ENCODE measurements at regions not wholly inside any gene's neighbourhood (a gene's known extent, or its start where the extent isn't known, plus 50 kb on each side); places are given as distances from the start of the nearest gene placed in this dataset.
"Not testable (repeated sequence)": the region's sequence is repeated elsewhere in the genome, so short reads cannot be mapped to it uniquely, and the experiment has no call there.

DNA sequence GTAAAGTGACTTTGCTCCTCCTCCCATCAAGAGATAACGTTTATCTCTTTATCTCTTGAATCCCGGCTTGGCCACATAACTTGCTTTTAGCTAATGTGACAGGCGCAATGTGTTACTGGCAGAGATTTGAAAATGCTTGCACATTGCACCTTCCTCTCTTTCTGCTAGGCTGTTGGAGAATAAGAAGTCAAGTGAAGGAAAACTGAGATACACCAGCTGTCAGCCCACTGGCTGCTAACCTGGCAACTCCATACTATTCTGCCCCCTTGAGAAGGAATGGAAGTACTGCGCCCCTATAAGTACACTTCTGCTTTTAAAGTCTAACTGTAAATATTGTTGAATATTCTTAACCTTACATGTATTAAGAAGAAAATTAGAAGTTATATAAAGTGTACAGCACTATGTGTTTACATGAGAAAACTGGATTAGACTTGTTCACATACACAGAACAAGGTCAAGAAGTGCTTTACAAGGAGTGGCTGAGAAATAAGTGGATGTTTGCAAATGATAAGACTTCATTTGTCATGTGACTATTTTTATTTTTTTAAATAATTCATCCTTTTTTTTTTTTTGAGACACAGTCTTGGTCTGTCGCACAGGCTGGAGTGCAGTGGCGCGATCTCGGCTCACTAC, 424.5 kb upstream of the CTSO start:
- intact Hi-C loops (cut with DNase I): no loop called here
- DNase-seq (ENCODE audit: low spot score): no peak

DNA sequence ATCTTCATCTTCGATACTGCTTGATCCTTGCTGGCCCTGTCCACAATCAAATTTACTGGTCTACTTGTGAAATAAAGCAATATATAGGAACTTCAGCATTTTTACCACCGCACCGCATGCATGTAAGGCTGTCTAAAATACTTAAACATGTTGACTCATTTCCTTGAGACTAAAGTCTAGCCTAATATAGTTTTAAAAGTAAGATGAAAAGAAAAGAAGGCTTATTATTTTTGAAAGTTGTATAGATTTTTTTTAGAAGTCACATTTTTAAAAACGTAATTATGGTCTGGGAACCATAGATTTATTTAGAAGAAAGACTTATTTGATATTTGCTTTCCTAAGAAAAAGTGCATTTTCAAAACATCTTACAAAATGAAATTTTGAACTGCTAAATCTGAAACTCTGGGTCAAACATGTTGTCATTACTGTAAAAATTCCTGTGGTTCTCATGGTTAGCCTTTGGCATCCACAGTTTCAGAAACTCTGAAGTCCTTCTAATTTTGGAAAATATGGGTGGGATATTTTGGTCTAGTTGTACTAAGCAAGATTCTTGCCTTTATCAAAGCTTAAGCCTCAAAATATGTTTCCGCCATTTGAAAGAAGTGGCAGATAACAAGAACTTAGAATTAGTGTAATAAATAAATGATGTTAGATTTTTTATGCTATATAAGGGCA, 423.5 kb upstream of the CTSO start:
- intact Hi-C loops (cut with DNase I): no loop called here

DNA sequence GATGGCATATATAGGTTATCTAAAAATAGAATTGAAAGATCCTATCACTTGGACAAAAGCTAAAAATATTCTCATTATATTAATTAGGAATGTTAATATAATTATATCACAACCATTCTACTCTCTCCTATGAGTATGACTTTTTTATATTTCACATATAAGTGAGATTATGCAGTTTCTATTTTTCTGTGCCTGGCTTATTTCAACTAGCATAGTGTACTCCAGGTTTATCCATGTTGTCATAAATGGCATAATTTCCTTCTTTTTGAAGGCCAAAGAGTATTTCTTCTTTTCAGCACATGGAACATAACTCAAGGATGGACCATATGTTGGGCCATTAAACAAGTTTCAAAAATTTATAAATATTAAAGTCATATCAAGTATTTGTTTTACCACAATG, 421.2 kb upstream of the CTSO start:
- intact Hi-C loops (cut with DNase I): no loop called here
- no peak for DNase-seq (ENCODE audit: low spot score)

More for the DNA sequence above, 423.5 kb upstream of the CTSO start:
- DNase-seq (ENCODE audit: low spot score): no peak

DNA sequence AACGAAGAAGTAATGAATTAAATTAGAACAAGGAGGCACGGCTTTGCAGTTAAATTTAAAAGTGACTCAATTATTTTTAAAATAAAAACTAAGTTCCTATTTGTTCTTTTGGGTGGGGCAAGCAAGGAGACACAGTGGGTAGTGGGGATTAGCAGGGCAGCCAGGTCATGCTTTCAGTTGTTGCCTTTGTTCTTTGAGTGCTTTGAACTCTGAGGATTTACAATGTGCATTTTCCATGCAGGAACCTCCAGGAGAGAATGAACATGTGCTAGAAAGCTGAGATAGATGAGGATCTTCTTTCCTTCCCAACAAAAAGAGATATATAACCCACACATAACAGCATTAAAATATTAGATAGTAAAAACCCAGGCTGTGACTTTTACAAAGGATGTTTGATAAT, 420.4 kb upstream of the CTSO start:
- DNase-seq (ENCODE audit: low spot score): no peak
- intact Hi-C loops (cut with DNase I): no loop called here

DNA sequence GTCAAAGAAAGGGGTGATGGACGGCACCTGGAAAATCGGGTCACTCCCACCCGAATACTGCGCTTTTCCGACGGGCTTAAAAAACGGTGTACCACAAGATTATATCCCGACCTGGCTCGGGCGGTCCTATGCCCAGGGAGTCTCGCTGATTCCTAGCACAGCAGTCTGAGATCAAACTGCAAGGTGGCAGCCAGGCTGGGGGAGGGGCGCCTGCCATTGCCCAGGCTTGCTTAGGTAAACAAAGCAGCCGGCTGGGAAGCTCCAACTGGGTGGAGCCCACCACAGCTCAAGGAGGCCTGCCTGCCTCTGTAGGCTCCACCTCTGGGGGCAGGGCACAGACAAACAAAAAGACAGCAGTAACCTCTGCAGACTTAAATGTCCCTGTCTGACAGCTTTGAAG, 413.8 kb upstream of the CTSO start:
- intact Hi-C loops (cut with DNase I): loop anchor here in 1 of 2 donors (2.0 kb wide), 1 partner anchor 49 kb away; no protein-coding TSS in a partner anchor
- DNase-seq (ENCODE audit: low spot score): not testable (repeated sequence)

DNA sequence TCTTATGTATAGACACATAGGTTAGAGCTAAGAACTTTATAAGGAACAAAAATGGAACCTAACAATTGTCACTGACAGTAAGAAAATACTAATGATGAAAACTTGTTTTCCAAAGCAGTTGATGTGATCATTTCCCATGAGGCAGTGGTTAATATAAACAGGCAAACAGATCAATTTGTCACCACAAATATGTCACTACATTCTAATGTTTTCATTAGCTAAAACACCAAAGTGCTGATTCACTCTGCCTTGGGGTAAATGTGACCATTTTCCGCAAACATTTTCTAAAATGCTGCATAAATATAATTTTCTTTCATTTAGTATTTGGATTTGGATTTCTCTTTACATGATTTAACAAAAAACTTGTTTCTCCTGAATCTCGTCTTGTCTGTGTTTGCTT, 408.9 kb upstream of the CTSO start:
- no peak for DNase-seq (ENCODE audit: low spot score)
- intact Hi-C loops (cut with DNase I): no loop called here

DNA sequence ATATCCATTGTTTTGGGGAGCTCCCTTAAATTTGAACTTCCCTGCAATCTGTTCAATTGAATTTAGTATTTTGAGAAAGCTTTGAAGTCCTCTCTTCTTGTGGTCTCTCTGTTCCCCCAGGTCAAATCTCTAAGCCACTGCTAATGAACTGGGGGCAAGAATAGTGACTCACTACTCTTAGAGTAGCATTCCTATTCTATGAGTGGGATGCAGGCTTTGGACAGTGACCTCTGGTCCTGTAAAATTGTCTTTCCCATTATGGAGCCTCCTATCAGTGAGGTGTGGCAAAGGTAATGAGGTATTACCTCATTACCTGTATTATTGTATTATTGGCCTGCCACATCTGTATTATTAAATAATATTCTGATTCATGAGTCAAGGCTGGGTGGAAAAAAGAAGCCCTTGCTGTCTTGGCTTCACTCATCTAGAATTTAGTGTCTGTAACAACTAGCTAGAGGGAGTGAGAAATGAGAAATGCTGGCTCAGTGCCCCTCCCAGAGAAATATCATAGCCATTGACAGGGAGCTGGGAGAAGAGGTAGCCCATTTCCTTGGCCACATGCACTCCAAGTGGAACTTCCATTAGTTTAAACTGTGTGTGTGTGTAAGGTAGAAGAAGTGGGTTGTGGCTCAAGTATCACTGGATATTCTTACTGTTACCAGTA, 393.9 kb upstream of the CTSO start:
- no peak for DNase-seq (ENCODE audit: low spot score)
- intact Hi-C loops (cut with DNase I): no loop called here

DNA sequence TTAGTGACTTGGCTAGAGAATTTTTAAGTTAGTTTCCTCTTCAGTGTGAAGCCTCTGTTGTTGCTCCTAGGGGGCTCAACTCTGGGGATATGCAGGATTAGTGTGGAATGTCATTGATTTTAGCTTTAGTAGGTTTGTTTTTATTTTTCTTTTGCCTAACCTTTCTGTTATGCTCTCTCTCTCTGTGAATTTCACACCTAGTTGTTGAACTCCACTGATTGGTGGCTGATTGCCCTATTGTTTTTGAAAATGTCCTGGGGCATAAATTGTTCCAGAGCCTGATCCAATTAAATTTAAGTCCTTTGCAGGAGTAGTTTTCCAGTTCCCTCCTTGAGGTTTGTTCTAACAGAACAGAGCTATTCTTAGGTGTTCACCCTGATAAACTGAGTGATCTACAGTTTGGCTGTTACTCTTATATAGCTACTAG, 393.3 kb upstream of the CTSO start:
- DNase-seq (ENCODE audit: low spot score): no peak
- intact Hi-C loops (cut with DNase I): no loop called here

DNA sequence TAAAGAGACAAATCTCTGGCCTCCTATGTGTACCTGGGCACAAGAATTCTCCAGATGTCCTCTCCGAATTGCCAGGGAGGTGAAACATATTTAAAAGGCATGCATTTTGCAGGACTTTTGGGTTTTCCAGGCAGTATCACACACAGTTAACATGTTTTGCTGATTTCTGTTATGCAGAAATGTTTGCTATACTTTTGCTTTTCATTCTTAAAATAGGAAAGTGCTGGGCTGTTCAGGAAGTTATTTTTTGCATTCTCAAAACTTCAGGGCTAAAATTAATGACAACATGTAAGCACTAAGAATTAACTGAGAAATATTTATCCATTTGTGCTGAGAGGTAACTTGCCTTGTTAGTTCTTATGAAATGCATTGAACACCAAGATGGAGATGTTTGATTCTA, 390.7 kb upstream of the CTSO start:
- DNase-seq (ENCODE audit: low spot score): no peak
- intact Hi-C loops (cut with DNase I): no loop called here

DNA sequence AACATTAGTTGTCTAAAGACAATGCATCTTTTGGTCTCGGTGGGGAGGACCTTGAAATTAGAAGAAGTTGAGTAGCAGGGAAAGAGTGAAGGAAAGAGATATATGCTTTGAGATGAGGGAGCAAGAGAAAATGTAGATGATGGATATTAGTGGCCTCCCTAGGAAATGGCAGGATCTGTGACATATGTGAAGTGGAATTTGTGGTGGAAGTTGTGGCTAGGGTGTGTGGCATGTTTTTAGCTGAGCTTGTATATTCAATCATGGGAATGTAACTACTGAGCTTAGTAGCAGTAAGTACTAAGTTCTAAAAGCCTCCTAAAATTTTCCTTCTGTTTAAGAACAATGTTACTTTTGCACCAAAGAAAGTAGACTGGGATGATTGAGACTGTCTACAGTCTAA, 382.8 kb upstream of the CTSO start:
- intact Hi-C loops (cut with DNase I): no loop called here

DNA sequence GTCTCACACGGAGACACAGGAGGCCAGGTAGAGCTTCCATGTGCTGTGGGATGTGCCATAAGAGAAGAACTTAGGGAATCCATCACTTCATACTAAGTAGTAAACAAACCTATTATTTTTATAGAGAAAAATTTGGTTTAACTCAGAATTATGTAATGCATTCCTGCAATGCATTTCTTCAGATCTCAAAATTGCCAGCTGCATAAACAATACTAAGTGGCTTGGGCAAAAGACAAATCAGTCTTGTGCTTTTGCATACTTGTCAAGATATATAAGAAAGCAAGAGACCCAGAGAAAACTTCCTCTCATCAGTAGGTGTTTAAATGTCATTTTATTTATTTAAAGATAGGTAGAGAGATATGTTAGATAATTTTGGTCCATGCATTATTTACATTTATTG, 382.1 kb upstream of the CTSO start:
- DNase-seq (ENCODE audit: low spot score): no peak
- intact Hi-C loops (cut with DNase I): no loop called here

More for the DNA sequence above, 382.8 kb upstream of the CTSO start:
- DNase-seq (ENCODE audit: low spot score): no peak

DNA sequence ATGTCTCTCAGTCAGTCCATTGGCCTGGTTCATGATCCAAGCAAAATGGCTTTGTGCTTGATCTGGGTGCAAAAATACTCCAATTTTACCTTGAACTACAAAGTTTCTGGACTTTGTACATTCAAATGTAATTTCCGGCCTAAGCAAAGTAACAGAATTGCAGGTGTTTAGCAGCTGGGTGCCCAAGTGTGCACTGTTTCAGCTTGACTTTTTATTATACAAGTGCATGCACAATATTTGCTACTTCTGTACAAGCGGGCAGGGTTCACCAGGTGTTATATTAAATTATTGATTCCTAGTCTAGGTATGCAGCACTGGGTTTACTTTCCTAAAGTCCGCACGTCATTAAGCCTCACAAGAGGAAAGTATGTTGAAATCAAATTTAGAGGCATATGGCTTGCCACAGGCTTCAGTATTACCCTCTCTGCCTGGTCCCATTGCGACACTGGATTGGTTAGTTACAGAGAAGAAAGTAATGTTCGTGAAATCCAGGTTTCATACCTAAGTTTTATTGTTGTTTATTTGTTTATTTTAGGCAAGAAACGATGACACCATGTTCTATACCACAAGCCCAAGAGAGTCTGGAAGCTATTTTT, 376.9 kb upstream of the CTSO start:
- no peak for DNase-seq (ENCODE audit: low spot score)
- intact Hi-C loops (cut with DNase I): no loop called here

DNA sequence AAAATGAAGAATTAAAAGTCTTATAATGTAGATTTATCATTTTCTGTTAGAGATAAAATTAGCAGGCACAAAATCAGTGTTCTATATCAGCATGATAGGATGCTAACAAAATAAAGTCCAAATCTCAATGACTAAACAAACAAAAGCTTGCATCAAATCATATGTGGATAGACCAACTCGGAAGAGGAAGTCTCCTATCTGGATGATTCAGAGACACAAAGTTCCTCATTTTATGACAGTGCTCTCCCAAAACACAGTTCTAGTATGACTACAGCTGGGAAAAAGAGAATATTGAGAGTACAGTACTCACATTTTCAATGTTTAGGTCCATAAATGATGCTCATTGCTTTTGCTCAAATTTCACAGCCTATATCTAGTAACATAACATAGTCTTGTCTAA, 376.1 kb upstream of the CTSO start:
- DNase-seq (ENCODE audit: low spot score): no peak
- intact Hi-C loops (cut with DNase I): no loop called here

DNA sequence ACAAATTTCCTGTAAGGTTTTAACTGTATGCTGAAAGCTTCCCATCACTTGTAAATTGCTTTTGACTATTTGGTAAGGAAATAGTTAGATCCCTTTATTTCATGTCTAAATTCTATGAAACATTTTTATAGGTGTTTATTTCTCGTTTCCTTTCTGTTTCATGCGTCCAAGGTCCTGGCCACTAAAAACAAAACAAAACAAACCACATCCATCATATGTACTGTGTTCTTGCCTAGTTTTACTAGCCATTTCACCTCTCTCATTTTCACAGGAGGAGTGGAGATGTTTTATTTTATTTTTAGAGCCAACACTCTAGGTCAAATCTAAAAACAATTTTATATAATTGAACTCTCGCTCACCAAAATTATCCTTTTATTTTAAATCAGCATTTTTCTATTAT, 375.2 kb upstream of the CTSO start:
- DNase-seq (ENCODE audit: low spot score): no peak
- intact Hi-C loops (cut with DNase I): no loop called here

DNA sequence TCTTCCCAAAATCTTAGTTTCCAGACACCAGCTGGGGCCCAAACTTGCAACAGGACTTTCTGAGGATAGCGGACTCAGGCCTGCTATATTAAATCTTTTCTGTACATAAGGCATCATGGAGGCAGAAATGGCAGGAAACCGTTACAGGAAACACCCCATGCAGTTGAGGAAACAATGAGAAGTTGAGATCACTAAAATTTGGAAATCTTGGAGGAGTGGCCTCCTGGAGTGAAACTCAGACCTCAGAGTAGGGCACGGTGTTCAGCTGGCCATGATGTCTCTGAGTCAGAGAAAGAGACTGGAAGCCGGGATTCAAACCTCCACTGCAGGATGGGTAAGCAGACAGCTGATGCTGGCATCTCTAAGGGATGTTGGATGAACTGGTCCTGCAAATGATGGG, 372.6 kb upstream of the CTSO start:
- no peak for DNase-seq (ENCODE audit: low spot score)
- intact Hi-C loops (cut with DNase I): no loop called here

DNA sequence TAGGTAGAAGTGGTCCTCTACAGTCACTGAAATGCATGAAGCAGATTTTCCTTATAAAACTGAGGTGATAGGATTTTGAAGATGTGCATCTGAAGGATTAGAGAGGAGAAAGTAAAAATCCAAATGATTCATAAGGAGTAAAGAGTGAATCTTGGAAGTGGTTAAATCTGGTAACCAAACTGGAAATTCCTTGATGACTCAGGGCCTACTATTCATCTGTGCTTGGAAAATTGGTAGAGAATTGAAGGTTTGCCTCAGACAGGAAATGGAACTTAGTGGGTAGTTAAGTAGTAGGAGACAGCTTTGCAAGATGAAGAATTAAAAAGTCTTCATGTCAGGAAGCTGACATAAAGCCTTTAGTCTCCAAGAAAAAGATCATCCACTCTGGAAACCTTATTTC, 368.9 kb upstream of the CTSO start:
- no peak for DNase-seq (ENCODE audit: low spot score)
- intact Hi-C loops (cut with DNase I): no loop called here

DNA sequence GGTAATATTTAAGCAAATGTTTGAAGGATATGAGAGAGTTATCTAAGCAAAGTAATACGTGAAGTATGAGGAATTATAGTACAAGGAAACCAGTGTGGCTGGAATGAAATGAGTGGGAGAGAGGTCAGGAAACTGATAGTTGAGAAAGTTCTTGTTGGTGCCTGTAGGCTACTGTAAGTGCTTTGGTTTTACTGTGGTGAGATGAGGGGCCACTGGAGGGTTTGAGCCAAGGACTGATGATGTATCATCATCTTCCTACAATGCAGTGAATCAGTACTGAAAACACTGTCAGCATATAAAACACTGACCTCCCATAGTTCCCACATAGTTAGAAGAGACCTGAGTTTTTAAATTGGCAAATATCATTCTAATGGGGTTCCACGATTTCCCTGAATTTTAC, 367.5 kb upstream of the CTSO start:
- no peak for DNase-seq (ENCODE audit: low spot score)
- intact Hi-C loops (cut with DNase I): no loop called here

DNA sequence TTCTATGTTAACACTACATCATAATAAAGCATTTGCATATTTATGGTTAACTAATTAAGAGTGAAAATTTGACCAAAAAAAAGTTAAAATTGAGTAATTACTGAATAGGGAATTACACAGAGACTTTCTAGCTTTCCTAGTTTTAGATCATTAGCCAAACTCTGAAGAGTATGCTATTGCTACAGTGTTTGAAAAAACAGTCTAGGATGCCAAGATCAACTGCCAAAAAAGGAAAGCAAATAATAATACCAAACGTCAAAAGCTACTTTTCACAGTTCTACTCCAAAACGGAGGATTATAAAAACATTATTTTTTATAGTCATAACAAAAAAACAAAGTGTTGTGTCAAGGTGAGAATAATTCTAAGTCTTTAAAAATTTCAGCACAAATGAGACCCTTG, 359.8 kb upstream of the CTSO start:
- DNase-seq (ENCODE audit: low spot score): no peak
- intact Hi-C loops (cut with DNase I): no loop called here

DNA sequence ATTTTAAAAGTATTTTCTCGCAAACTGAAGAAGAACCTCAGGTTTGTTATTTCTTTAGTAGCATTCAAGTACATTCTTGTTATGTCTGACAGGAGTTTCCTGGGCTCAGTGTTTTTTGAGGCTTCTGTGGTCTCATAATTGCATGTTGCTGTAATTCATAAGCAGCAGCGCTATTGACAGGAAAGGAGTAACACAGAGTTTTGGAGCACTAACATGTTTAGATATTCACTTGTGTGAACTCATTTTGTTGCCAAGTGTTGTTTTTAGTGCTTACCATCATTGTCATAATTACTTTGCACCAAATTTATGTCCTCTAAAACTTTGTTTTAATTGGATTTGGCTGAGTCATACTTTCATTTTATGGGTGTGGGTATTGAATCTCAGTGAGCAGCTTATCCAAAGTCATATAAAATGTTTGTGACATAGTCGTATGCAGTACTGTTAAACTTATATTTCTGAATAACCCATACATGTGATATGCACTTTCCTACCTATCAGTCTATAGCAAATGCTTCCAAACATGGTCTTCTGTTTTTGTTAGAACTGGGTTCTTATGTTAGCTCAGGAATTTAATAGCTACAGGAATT, 358.7 kb upstream of the CTSO start:
- DNase-seq (ENCODE audit: low spot score): no peak
- intact Hi-C loops (cut with DNase I): no loop called here

DNA sequence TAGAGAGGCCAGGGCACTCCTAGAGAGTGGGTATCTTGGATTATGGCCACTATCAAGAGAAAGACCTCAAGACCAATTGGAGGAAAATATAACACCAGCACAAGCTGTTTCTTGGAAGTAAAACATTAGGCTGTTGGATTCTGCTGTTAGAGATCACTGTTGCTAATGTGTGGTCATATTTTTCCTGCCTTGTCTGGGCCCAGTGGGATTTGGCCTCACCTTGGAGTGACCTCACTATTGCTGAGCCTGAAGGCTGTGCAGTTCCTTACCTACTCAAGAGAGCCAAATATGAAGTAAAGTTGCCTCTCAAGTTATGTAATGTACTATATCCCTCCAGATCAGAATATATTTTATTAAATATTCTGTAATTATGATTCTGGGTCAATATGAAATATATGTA, 355.4 kb upstream of the CTSO start:
- DNase-seq (ENCODE audit: low spot score): no peak
- intact Hi-C loops (cut with DNase I): no loop called here

Data from posterior vena cava (tissue), 2 donors.